ENCODE measurements at regions not wholly inside any gene's neighbourhood (a gene's known extent, or its start where the extent isn't known, plus 50 kb on each side); places are given as distances from the start of the nearest gene placed in this dataset.

GRCh38 chr2:12161085-12161484 is 414.7 kb downstream of the LPIN1 start:
- H3K9me3 ChIP-seq = no peaks in the 10 kb centered on the region
- TF ChIP-seq CTCF (IDR thresholded peaks at IDR 0.05) = no peak
- no peak for DNase-seq
- no peaks in the 10 kb centered on the region for H3K27me3 ChIP-seq
- intact Hi-C loops (cut with DNase I; ENCODE audit: low total_unique reads) = no loop called here
- H3K4me1 ChIP-seq = peaks cover 0 to 5% (median 0%) of the 10 kb centered on the region in 4 donors
- no peak overlapping the region for H3K27ac ChIP-seq
- H3K36me3 ChIP-seq = no peaks in the 10 kb centered on the region
- H3K4me3 ChIP-seq = no peak overlapping the region

- Histone ChIP-seq H3K9me3 (no peaks in the 10 kb centered on the region), H3K4me1 (no peaks in the 10 kb centered on the region), H3K27ac (no peak overlapping the region), H3K36me3 (no peaks in the 10 kb centered on the region), H3K27me3 (no peaks in the 10 kb centered on the region), H3K4me3 (no peak overlapping the region)
- DNase-seq = no peak
- no peak for TF ChIP-seq CTCF (IDR thresholded peaks at IDR 0.05)
- intact Hi-C loops (cut with DNase I; ENCODE audit: low total_unique reads) = no loop called here
Measured at GRCh38 chr2:12162269-12163247, 416.1 kb downstream of the LPIN1 start.

GRCh38 chr2:12163866-12164265 is 417.4 kb downstream of the LPIN1 start:
- Histone ChIP-seq H3K27ac (no peak overlapping the region), H3K9me3 (no peaks in the 10 kb centered on the region), H3K4me1 (peaks cover 0 to 6% (median 3%) of the 10 kb centered on the region in 4 donors), H3K27me3 (no peaks in the 10 kb centered on the region), H3K4me3 (no peak overlapping the region), H3K36me3 (no peaks in the 10 kb centered on the region)
- no peak for DNase-seq
- intact Hi-C loops (cut with DNase I; ENCODE audit: low total_unique reads) = no loop called here
- TF ChIP-seq CTCF (IDR thresholded peaks at IDR 0.05) = no peak

GRCh38 chr2:12164689-12165088 is 418.3 kb downstream of the LPIN1 start:
- no peaks in the 10 kb centered on the region for H3K36me3 ChIP-seq
- peaks cover 0 to 14% (median 11%) of the 10 kb centered on the region in 4 donors for H3K4me1 ChIP-seq
- no peak for TF ChIP-seq CTCF (IDR thresholded peaks at IDR 0.05)
- no peak overlapping the region for H3K27ac ChIP-seq
- H3K27me3 ChIP-seq = no peaks in the 10 kb centered on the region
- no peaks in the 10 kb centered on the region for H3K9me3 ChIP-seq
- no peak for DNase-seq
- intact Hi-C loops (cut with DNase I; ENCODE audit: low total_unique reads) = no loop called here
- H3K4me3 ChIP-seq = no peak overlapping the region

GRCh38 chr2:12167525-12168317 is 421.3 kb downstream of the LPIN1 start:
- TF ChIP-seq CTCF (IDR thresholded peaks at IDR 0.05) = no peak
- no peak overlapping the region for H3K4me3 ChIP-seq
- peaks cover 0 to 25% (median 20%) of the 10 kb centered on the region in 4 donors for H3K4me1 ChIP-seq
- no peak overlapping the region for H3K27ac ChIP-seq
- H3K36me3 ChIP-seq = no peaks in the 10 kb centered on the region
- DNase-seq = no peak
- intact Hi-C loops (cut with DNase I; ENCODE audit: low total_unique reads) = no loop called here
- no peaks in the 10 kb centered on the region for H3K9me3 ChIP-seq
- no peaks in the 10 kb centered on the region for H3K27me3 ChIP-seq

Data from tibial artery (tissue), 4 donors.